GM18867 (cell line): ENCODE measurements at regions not wholly inside any gene's neighbourhood (a gene's known extent, or its start where the extent isn't known, plus 50 kb on each side); places are given as distances from the start of the nearest gene placed in this dataset.

ENCODE experiments used
- ATAC-seq: cut with Tn5 transposase; IDR thresholded peaks from one replicate; pipeline ENCODE4 v1.9.1; 2021; ENCODE audit warnings: mild to moderate bottlenecking, moderate library complexity; ENCODE audit not compliant: unreplicated experiment

DNA sequence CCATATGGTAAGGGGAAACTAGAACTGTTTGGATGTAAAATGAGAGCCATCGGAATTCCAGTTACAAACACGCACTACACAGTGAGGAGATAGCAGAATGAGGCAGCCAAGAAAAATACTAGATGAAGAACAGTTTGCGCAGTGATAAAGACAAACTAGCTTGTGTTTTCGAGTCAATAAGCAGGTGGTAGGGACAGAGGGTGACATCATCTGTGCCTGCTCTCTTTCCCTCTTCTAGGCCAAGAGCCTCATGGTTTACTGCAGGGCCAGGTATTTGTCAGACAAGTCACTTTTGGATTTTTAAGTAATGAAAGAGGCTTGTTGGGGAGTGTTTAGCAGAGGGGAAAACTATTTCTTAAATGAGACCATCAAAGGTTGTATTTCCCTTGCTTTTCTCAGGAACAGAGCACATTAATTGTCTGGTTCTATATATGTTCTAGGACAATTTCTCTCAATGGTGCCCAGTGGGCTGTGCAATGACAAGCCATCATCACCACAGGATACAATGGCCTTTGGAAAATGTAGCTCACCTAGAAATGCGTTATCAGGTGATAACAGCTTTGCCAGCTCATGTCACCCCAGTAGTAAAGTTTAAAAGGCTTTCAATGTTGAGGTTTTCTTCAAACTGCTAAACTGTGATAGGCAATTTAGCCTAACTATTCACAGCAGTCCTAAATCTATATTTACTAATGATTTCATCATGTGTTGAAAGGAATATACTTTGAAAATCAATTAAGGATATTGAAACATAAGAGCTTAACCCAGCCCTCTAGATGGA lies 1210.3 kb upstream of the ZEB2 start:
- ATAC-seq = no peak

DNA sequence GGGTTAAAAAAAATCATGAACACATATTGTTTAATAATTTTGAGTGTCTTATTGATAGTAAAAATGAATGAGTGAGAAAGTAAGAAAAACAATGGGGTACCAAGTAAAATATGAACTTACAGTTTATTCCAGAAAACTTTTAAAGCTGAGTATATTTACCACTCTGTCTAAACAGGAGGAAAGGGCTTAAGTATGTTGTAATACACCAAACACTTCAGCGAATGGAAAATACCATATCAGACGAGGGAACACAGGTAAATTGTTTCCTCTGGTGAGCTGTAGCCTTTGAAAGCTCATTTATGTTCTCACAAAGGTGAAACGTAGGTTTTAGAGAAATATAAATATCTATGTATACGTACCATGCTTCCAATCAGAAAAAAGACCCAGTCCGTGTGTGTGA lies 1209.6 kb upstream of the ZEB2 start:
- ATAC-seq = no peak

DNA sequence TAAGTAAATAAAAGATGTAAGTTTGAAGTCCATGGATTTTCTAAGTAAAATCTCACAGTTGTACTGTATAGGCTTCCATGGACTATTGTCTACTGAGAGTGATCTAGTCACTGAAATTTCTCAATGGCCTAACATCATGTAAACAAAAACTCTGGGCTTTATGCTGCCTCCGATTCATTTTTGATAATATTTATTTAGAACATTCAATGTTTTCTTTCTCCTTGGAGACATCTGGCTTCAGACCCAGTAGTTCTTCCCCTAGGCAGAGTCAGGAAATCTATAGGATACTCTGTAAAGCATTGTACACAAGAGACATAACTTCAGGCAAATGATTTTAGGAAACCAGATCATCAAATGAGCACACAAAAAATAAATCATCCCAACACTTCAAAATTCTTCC lies 1208.6 kb upstream of the ZEB2 start:
- no peak for ATAC-seq

DNA sequence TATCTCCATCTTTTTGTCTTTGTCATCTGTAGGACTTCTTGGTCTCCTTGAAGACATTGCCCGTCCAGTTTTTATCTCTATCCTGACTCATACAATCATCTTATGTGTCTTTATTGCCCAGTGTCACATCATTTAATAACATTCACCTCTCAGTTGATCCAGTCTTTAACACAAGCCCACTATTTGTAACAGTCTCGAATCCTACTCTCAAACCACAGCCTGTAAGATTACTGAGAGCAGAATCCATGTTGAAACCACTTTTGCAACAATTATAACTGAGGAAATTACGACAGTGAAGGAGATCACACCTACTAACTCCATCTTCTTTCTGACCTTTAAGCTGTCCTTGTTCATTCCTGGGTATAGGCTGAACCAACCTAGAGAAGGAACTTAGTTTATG lies 1206.0 kb upstream of the ZEB2 start:
- no peak for ATAC-seq

DNA sequence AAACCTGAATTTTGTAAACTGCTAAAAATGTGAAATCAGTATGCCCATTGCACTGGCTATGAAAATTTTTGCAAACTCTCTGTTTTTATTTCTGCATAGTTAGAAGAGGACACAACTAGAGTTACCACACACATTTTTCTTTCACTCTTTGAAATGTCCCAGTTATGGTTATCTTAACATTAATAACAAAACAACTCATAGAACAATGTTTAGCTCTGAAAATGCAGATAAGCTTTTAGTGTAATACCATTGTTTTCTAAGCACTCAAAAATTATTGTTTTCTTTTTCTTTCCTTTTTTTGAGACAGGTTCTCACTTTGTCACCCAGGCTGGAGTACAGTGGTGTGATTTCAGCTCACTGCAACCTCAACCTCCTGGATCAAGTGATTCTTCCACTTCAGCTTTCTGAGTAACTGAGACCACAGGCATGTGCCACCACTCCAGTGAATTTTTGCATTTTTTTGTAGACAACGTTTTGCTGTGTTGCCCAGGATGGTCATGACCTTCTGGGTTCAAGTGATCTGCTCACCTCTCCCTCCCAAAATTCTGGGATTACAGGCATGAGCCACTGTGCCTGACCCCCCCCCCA lies 1204.5 kb upstream of the ZEB2 start:
- ATAC-seq = no peak

DNA sequence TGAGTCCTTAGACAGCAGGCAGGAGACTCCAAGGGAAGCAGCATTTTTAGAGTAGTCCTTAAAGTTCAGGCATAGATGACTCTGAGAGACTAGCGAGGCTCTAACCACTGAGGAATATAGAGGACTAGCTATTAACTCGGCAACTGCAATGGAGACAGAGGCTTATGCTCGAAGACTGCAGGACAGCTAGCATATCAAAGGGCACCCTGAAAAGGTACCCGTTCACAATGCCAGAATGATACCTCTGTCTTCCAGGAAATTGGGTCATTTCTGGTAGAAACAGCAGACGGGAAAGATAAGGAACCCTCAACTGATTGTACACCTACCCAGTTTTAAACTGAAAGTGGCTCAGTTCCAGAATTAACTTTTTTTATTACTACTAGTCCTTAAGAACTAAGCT lies 1204.0 kb upstream of the ZEB2 start:
- ATAC-seq = no peak

DNA sequence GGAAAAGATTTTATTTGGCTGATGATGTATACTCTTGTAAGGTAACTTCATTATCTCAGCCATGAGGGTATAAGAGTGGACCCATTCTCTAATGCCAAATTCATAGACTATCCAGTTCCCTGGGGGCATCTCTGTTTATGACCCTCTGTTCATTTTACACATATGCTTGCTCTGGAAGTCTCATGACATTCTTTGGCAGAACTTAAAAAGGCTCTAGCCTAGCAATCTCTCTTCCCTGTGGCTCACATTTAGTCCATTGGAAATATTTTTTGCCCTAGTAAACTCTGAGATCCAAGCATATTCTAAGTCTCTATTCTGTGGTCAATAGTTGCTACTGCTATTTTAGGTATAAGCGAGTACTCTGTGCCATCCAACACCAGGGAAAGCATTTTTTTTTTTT lies 1201.8 kb upstream of the ZEB2 start:
- ATAC-seq = no peak

DNA sequence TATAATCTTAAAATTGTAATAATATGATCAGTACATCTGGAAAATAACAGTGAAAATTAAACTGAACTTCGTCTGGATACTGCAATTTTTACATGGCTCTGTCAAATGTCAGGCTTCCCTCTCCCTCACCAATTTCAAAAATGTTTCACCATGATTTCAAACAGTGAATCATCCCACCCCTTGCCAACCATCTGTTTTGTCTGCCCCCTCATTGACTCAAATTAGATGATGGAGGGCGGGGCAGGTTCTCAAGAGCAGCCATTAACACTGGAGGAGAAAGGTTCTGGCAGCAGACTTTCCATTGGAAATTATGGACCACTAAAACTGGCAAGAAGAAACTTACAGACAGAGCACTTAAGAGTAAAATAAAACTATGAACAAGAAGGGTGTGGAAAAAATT lies 1195.7 kb upstream of the ZEB2 start:
- no peak for ATAC-seq

DNA sequence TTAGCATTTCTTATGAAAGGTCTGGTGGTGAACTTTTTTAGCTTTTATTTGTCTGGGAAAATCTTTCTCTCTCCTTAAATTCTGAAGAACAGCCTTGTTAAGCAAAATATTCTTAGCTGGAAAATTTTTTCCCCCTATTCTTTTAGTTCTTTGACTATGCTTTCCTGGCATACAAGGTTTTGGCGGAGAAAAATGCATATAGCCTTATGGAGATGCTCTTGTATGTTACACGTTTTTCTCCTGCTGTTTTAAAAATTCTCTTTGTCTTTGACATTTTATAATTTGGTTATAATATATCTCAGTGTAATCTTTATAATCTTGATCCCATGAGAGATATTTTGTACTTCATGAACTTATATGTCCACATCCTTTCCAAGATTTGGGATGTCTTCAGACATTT lies 1190.4 kb upstream of the ZEB2 start:
- no peak for ATAC-seq

DNA sequence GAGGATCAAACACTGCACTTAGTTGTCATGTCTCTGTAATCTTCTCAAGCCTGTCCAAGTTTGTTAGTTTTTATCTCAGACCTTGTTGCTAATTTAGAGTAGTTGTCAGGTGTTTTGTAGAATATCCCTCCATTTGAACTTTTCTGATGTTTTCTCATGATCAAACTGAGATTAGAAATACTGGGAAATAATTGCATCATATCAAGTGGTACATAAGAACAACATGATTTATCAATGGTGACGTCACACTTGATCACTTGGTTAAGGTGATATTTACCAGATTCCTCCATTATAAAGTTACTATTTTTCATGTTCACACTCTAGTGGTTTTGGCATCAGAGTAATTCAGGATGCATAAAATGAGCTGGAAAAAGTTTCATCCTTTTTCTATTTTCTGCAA lies 1182.4 kb upstream of the ZEB2 start:
- ATAC-seq = no peak

DNA sequence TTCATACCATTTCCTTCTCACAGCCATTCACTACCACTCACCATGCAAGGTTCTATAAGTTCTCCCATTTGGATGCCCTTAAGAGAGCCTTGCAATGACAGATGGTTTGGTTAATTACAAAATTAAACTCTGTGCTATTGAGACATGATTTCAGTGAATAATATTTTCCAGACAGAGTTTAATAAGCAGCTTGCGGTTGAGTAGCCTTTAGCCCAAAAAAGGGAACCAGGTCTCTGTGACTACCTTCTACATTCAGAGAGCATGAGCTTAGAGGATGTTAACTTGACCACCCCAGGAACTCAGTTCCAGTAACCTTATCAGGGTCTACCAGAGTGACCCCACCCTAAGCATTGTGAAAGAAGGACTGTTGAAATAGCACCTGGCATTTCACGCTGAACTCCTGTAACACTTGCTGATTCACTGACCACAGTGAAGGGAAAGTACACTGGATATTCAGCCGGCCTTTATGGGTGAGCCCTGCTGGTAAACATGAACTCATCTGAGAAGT lies 1173.1 kb upstream of the ZEB2 start:
- peak; percentile 89 for ATAC-seq

DNA sequence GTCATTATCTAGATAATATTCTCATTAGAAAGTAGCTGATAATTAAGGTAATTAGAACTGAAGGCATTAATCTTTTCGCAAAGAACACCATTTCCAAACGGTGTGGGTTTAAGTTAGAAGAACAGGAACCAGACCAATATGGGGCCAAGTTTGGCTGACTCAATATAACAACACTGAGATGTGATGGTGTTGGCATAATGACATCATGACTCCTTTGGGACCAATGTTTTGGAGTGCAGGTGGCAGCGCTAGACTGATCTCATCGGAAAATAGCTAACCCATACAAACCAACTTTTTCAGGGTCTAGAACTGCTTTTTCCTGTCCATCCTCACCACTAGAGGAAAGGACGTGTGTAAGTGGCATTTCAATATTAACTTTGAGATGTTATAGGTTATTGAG lies 1171.7 kb upstream of the ZEB2 start:
- no peak for ATAC-seq

DNA sequence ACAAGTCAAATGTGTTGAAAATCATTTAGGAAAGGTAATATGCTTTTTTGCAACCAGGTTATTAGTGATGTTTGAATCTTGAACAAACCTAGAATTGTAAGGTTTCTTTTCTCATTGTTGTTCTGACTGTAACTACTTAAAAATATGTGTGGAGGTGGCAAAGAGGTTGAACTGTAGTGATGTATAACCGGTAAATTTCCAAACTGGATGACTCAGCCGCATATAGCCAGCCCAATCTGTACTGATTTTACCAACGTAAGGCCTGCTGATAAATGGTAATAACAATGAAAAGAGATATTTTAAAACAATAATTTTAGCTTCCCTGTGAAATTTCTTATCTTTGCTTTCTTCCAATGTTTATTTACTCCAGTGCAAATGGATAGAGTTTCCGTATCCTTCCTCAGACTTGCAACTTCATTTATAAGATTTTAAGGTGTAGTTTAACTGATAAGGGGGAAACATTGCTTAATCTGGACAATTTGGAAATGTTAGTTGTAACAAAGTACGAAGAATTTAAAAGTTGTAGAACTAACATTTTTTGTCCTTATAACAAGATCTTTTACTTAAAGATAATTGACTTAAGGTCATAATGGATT lies 1170.4 kb upstream of the ZEB2 start:
- no peak for ATAC-seq

DNA sequence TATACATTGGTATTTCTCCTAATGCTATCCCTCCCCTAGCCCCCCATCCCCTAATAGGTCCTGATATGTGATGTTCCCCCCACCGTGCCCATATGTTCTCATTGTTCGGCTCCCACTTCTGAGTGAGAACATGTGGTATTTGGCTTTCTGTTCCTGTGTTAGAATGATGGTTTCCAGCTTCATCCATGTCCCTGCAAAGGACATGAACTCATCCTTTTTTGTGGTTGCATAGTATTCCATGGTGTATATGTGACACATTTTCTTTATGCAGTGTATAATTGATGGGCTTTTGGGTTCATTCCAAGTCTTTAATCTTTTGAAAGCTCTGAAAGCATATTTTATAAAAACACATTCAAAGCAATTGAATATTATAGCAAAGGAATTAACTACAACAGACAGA lies 1169.4 kb upstream of the ZEB2 start:
- ATAC-seq = no peak

DNA sequence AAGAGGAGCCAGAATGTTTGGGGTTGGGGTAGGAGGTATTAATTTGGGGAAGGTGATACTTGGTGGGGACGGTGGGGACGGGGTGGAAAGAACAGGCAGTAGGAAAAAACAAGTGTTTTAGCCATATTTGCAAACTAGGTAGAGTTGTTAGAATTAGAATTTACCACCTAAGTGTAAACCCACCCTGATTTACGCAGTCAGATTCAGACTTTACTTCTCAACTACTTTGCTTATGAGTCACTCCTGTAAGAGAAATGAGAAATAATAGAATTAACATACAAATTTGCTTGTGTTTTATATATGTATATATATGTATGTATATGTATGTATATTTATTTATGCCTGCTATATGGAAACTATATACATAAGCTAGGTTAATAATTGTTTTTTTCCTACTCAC lies 1168.2 kb upstream of the ZEB2 start:
- ATAC-seq = no peak

DNA sequence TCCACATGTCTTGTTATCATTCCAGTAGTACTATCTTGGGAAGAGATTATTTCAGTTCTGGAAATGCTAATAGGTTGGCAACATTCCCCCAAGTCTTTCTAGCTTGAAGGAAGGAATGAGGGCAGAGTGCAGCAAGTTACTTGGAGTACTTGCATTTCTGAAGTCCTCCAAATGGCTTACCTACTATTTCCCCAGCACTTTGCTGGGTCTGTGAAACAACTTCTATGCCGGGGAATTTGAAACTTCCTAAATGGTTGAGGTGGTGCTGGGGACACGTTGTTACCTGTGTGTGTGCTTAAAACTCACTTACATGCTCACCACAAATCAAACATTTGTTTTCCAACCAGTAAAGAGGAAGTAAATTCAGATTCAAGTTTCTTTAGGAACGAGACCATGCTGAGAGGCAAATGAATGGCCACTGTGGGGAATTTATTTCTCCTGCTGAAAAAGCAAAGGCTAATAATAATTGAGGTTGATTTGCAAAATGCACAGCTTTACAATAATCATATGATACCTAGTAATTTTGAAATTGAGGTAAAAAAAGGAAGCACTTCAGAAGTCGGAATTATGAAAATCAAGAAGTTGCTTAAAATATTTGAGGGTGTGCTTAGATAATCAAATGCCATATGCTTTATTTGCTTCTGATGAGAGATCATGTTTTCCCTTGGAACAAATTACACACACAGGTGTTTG lies 1167.7 kb upstream of the ZEB2 start:
- ATAC-seq = no peak

DNA sequence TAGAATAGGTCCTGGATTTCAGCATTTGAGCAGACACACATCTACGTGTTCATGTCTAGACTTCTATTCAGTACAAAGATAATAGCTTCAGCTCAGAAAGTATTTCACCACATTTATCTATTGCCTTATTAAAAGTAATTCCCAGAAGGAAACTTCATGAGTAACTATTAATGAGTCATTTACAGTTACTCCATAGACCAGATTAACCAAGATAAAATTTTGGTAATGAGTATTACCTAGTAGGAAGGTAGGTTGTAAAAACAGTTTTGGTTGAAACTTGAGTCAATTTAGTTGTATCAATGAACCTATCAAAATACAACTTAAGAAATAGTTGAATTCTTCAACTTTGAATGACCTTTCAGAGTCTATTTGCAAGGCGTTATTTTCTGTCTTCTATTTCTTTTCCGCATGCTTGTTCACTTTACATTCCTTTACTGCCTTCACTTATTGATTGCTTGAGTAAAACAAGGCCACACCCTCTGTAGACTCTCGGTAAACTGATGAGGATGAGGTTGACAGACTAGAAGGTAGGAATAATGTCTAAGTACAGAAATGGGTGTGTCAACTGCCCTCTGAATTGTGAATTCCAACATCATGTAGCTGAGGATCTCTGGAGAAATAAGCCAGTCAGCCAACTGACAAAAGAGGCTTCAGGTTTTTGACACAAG lies 1165.6 kb upstream of the ZEB2 start:
- ATAC-seq = no peak

DNA sequence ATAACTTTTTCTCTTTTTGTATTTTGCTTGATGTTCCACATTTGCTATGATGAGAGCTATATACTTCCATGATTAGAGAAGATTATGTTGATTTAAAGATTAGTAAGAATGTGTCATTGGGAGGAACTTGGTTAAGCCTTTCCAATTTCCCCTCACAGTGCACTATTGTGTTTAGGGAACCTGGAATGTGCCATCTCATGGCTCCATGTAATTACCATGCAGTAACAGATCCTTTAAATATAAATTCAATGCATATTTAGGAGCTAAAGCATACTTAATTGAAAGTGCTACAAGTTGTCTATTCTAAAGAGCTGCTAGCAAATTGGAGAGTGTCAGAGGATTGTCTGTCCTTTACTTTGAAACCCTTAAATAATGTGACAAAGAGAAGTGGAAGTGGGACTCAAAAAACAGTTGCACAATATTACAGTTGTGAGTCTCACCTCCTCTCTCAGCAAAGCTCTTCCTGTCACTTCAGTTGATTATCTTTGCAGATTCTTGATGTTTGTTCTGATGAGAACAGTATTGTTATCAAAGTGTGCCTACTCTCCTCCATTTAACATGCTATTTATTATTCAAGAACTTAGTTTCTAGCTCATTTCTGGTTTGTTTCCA lies 1162.7 kb upstream of the ZEB2 start:
- ATAC-seq = no peak

DNA sequence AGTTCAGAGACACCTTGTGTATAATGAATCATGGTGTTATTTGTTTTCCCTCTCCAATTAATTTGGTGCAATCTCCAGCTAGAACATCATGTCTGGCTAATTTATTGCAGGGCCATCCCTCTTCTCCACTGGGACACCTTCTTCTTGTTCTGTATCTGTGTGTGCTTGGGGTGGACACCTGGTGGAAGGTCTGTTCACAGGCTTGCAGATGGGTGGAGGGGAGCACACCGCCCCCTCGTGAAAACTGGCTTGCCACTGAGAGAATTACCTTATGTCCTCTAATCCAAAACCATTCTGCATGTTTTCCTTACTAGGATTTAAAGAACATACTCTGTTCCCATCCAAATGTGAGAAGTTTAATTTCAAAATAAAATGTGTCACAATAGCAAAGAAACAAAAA lies 1160.4 kb upstream of the ZEB2 start:
- ATAC-seq = no peak

DNA sequence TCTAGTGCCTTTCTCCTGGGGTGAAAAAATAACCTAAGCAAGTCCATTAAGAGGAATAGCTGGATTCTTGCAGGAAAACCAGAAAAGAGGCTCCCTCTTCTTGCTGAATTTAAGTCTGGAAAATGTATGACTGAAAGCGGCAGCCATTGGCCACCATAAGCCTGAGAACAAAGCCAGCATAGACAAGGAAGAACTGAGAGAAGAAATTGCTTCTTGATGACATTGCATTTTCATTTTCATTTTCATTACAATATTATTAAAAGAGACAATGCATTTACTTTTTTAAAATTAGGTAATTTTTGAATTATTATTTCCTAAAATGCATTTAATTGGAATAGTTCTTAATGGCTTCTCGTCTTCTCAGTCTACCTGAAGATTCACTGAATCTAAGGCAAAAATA lies 1157.5 kb upstream of the ZEB2 start:
- no peak for ATAC-seq

DNA sequence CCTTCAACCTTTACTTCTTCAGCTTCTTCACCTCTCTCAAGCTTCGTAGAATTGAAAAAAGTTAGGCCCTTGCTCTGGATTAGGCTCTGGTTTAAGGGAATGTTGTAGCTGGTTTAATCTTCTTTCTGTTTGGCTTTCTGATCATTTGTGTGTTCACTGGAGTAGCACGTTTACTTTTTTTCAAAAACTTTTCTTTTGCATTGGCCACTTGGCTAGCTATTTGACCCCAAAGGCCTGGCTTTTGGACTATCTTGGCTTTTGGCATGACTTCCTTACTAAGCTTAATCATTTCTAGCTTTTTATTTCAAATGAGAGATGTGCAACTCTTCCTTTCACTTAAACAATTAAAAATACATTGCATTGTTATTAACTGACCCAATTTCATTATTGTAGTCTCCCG lies 1154.8 kb upstream of the ZEB2 start:
- ATAC-seq = no peak
